ENCODE measurements at regions not wholly inside any gene's neighbourhood (a gene's known extent, or its start where the extent isn't known, plus 50 kb on each side); places are given as distances from the start of the nearest gene placed in this dataset.

DNA sequence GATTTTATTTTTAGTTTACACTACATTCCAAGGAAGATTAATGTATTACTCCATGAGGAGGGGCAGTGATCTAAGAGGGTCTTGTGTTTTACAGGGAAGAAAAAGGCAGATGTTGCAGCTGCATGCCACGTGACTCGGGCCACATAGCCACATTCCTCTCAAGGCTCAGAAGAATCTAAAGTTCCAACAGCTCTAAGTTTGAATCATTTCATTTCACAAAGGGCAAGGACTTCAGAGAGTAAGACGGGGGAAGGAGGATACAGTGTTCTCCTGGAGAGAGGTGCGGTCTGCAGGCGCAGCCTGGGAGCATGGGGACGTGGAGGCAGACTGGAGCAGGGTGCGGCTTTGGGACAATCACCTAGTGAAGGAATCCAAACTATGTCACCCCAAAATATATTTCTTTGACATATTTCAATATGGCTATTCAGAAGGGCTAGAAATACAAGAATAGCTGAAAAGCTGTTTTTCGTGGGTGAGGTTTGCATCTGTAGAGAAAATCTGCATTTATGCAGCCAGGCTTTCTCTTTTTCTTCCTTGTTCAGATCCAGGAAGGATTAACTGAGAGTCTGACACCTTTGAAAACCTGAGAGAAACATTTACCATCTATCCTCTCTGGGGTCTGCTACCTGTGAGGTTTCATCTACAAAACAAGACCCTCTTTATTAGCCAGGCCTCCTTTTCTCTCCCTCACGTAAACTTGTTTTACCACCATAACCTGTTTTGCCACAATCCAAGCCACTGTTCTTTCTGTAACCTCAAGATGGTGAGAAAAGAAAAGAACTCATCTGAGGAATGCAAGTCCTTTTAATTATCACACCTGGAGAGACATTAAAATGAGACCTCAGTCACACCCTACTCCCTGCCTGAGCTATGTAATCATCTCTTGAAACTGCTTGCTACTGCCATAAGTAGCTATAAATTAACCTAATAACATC lies 165.1 kb upstream of the NDUFV2 start:
- in situ Hi-C loops (cut with HindIII; ENCODE audit: low pct_unique_long_range_greater_than_20kb, low sequenced_read_pairs), result no loop called here
- DNase-seq (ENCODE audit: low read depth, low spot score), result no peak

DNA sequence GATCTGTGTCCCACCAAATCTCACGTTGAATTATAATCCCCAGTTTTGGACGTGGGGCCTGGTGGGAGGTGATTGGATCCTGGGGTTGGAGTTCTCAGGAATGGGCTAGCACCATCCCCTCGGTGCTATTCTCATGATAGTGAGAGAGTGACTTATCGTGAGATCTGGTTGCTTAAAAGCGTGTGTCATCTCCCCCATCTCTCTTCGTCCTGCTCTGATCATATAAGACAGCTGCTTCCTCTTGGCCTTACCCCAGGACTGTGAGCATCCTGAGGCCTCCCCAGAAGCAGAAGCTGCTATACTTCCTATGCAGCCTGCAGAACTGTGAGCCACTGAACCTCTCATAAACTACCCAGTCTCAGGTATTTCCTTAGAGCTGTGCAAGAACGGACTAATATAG lies 163.7 kb upstream of the NDUFV2 start:
- no peak for DNase-seq (ENCODE audit: low read depth, low spot score)
- in situ Hi-C loops (cut with HindIII; ENCODE audit: low pct_unique_long_range_greater_than_20kb, low sequenced_read_pairs), result no loop called here

DNA sequence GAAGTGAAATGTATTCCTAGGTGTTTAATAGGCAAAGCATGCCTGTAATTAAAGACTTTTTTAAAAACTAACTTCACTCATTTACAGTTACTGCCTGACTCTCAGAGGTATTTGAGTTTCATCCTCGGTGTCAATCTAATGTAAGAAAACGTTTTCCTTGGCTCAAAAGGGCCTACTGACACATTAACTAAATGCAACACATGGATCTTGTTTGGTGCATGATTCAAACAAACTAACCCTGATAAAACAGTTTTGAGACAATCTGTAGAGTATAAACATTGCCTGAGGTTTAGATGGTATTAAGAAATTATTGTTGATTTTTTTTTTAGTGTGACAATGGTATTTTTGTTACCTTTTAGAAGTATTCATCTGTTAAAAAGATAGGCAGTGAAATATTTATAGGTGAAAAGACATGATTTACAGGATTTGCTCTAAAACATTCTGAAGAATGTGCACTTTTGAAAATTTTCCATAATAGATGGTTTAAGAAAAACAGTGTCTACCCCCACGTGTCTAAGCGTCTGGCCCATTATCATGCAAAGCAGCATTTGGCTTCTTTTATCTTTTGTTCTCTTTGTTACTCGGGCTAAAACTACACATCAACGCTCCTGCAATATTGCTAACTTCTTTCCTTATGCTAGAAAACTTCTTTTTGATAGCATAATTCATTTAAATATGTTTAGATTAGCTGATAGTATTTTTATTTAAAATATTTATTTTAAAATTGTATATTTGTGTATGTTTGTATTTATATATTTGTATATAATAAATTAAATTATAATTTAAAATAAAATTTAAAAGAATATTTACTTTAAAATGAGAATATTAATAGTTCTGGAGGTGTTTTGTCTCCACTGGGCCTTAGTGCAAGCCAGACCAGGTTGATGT lies 160.2 kb upstream of the NDUFV2 start:
- in situ Hi-C loops (cut with HindIII; ENCODE audit: low pct_unique_long_range_greater_than_20kb, low sequenced_read_pairs), result no loop called here
- DNase-seq (ENCODE audit: low read depth, low spot score), result no peak

DNA sequence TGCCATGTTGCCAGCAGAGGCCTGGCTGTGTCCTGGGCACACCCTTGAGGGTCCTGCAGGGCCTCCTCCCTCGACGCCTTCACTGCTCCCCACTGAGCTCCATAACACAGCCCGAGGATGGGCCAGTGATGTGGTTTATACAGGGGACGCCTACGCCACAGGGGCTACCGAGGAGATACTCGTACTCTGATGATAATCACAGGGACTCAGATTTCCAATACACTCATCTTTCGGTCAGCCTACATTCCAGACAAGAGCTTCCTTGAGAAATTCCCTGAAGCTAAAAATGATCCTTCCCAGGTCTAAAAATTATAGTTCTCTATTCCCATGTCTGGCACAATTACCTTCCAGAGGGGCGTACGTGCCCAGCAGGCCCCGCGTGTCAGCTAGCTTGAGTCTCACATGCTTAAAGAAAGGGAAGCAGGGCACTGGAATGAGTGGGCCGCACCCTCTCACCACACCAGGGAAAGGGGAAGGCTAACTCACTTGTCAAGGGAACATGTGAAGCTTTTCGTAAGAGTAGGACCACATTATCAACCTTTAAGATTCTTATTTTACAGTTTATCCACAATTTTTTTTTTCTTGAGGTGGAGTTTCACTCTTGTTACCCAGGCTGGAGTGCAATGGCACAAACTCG lies 159.5 kb upstream of the NDUFV2 start:
- DNase-seq (ENCODE audit: low read depth, low spot score), result no peak

DNA sequence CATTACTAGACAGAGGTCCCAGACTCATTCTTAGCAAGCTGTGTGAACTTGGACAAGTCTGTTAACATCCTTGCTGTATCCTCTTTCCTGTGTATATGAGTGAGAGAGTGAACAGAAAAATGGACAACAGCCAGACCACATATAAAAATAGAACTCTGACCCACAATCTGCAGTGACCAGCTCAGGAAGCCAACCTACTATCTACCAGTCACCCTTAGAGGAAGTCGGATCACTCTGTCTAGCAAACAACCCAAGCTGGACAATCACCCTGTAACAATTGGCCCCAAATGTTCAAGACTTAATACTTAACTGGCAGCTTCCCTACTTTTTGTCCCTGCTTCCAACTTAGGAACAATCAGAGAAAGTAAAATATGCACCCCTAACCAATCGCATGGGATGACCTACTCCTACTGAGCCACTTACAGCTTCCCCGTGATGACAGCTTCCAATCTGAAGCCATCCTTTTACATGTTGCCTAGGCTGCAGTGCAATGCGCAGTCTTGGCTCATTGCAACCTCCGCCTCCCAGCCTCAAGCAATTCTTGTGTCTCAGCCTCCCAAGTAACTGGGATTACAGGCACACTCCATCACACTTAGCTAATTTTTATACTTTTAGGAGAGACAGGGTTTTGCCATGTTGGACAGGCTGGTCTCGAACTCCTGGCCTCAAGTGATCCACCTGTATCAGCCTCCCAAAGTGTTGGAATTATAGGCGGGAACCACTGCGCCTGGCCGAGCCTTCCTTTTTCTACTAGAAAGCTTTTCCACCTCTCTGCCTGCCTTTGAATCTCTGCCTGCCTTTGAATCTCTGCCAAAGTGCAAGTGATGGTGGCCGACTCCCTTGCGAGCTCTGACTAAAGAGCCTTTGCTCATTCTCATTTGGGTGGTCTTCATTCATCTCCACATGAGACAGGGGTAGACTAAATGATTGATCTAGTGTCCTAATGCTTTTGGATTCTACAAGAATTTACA lies 158.3 kb upstream of the NDUFV2 start:
- in situ Hi-C loops (cut with HindIII; ENCODE audit: low pct_unique_long_range_greater_than_20kb, low sequenced_read_pairs), result no loop called here
- DNase-seq (ENCODE audit: low read depth, low spot score), result no peak

More for the DNA sequence above, 159.5 kb upstream of the NDUFV2 start:
- in situ Hi-C loops (cut with HindIII; ENCODE audit: low pct_unique_long_range_greater_than_20kb, low sequenced_read_pairs), result no loop called here

DNA sequence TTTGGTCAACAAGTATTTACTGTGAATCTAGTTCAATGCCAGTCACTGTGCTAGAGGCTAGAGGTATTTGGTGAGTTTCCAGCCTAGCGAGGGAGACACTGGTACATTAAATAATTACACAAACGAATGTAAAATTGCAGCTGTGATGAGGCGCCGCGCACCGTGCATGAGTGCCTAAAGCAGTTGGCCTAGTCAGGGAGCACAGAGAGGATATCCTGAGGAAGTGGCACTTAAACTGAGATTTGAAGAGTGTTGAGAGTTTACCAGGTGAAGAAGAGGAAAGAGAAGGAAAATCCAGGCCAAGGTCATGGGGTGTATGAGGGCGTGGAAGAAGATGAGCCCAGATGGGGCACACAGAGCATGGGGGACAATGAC lies 157.6 kb upstream of the NDUFV2 start:
- DNase-seq (ENCODE audit: low read depth, low spot score), result no peak
- in situ Hi-C loops (cut with HindIII; ENCODE audit: low pct_unique_long_range_greater_than_20kb, low sequenced_read_pairs), result no loop called here

DNA sequence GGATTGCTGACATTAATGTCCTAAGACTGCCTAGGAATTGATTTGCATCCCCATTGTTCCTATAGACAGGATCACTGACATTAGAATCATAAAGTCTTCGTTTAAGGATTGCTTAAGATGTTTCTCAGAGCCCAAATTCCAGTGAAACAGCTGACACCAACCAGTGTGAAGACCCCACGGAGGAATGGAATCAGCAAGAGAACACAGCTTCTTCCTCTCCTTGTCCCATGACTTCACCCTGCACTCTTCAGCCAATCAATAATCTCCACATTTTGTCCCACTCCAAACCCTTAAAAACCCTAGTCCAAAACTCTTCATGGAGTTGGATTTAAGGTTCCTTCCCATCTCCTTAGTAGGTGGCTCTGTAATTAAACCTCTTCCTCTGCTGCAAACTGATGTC lies 157.0 kb upstream of the NDUFV2 start:
- in situ Hi-C loops (cut with HindIII; ENCODE audit: low pct_unique_long_range_greater_than_20kb, low sequenced_read_pairs), result no loop called here
- no peak for DNase-seq (ENCODE audit: low read depth, low spot score)

DNA sequence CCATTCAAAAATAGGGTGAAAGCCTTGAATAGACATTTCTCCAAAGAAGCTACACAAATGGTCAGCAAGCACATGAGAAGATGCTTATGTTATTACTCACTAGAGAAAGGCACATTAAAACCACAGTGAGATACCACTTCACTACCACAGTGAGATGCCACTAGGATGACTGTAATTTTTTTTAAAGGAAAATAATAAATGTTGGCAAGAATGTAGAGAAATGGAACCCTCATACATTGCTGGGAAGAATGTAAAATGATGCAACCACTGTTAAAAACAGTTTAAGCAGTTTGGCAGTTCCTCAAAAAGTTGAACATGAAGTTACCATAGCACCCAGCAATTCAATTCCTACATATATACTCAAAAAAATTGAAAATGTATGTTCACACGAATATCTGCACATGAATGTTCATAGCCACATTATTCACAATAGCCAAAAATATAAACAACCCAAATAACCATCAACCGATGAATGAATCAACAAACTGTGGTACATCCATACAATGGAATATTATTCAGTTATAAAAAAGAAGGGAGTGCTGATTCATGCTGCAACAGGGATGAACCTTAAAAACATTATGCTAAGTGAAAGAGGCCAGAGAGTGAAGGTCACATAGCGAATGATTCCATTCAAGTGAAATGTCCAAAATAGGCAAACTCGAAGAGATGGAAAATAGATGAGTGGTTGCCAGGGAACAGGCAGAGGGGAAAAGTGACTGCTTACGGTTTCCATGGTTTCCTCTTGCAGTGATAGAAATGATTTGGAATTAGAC lies 156.2 kb upstream of the NDUFV2 start:
- in situ Hi-C loops (cut with HindIII; ENCODE audit: low pct_unique_long_range_greater_than_20kb, low sequenced_read_pairs), result no loop called here

DNA sequence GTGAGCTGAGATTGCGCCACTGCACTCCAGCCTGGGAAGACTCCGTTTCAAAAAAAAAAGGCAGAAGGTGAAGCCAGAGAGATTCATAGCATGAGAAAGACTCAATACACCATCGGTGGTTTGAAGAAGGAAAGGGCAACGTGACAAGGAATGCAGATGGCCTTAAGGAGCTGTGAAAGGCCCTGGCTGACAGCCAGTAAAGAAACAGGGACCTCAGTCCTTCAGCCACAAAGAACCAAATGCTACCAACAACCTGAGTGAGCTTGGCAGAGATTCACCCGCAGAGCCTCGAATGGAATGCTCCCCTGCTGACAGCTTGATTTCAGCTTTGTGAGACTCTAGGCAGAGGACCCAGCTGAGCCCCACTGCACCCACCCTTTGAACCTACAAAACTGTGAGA lies 154.9 kb upstream of the NDUFV2 start:
- in situ Hi-C loops (cut with HindIII; ENCODE audit: low pct_unique_long_range_greater_than_20kb, low sequenced_read_pairs), result no loop called here
- DNase-seq (ENCODE audit: low read depth, low spot score), result no peak

More for the DNA sequence above, 156.2 kb upstream of the NDUFV2 start:
- DNase-seq (ENCODE audit: low read depth, low spot score), result peak; percentile 46

DNA sequence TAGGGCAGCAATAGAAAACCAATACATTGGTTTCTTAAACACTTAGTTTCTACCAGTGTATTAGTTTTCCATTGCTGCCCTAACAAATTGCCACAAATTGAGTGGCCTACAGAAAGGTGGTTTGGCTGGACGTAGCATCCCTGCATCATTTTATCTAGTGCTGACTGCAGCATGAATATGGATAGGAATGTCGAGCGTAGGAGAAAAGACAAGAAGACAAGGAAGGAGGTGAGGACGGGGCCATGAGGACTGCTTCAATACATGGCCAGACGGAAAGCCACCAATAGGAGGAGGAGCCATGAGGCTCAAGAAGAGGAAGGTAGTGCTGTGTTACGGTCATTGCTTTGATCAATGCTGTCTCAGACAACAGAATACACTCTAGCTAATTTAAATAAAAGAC lies 154.5 kb upstream of the NDUFV2 start:
- no peak for DNase-seq (ENCODE audit: low read depth, low spot score)

DNA sequence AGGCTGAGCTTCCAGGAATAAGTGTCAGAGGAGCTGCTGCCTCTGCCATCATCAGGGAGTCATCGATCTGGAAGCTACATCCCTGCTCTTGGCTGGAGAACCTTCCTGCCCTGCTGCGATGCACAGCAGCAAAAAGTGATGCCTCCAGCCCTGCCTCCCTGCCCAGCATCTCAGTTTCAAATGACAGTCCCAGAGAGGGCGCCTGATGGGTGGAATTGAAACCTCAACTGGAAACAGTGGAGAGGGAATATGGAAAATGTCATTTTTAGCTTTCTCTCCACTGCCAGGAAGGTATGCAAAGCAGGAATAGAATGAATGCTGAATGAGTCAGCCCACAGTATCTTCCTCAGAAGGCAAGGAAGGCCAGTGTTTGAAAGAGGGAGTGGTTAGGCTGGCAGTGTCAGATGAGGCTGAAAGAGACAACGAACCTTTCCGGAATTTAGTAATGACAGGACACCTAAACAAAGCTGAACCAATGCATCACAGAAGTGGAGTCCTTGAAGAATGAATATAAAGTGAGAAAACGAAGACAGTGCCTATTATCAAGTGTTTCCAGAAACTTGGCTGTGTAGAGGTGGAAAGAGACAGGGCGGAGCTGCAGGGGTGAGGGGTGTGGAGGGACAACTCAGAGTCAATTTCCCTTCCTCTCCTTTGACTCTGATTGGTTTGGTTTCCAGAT lies 153.9 kb upstream of the NDUFV2 start:
- peak; percentile 3 for DNase-seq (ENCODE audit: low read depth, low spot score)
- in situ Hi-C loops (cut with HindIII; ENCODE audit: low pct_unique_long_range_greater_than_20kb, low sequenced_read_pairs), result no loop called here

More for the DNA sequence above, 154.5 kb upstream of the NDUFV2 start:
- in situ Hi-C loops (cut with HindIII; ENCODE audit: low pct_unique_long_range_greater_than_20kb, low sequenced_read_pairs), result no loop called here

DNA sequence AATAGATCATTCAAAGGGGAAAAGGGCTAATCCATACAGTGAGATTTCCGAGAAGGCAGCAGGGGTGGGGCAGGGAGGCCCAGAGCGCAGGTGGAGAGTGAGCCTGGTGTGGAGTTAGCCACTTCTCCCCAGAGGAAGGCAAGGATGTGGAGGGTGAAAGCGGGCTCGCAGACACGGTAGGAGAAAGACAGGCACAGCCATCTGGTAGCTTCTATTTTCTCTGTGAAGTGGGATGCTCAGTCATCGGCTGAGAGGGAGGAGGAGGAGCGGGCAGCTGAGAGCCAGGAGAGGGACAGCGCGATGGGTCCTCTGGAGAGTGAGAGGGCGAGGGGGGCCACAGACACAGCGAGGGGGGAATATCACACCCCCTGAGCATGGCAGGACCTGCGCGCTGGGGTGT lies 153.3 kb upstream of the NDUFV2 start:
- in situ Hi-C loops (cut with HindIII; ENCODE audit: low pct_unique_long_range_greater_than_20kb, low sequenced_read_pairs), result no loop called here
- DNase-seq (ENCODE audit: low read depth, low spot score), result no peak

DNA sequence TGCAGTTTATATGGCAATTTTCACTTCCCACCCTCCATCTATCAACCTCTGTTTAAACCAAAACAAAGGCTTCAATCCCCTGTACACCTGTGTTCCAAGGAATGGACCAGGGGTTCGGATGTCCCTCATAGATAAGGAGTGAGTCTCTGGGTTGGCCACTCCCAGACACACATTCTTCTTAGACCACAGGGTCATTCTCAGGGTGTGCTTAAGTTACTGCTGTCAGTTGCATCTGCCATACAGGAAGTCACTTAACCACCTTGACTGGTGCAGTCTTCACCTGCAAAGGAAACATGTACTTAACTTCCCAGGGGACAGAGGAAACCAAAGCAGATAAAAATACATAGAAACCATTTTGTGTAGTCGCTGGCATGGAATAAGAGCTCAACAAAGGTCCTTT lies 151.0 kb upstream of the NDUFV2 start:
- in situ Hi-C loops (cut with HindIII; ENCODE audit: low pct_unique_long_range_greater_than_20kb, low sequenced_read_pairs), result no loop called here
- no peak for DNase-seq (ENCODE audit: low read depth, low spot score)

DNA sequence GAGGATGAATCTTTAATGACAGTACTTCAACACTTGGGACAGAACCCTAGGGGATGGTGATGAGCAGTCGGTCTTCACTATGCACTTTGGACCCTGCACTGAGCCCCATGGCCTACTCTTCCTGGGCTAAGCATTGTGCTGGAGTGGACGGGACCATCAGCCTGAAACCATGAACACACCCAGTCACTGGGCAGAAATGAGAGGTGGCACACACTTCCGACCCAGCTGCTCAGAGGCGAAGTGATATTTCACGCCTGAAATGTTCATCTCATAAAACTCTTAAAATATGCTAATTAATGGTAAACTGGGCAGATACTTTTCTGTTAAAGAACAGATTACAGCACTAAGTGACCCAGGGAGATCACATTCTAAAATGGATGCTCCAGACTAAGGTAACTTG lies 150.3 kb upstream of the NDUFV2 start:
- in situ Hi-C loops (cut with HindIII; ENCODE audit: low pct_unique_long_range_greater_than_20kb, low sequenced_read_pairs), result no loop called here

DNA sequence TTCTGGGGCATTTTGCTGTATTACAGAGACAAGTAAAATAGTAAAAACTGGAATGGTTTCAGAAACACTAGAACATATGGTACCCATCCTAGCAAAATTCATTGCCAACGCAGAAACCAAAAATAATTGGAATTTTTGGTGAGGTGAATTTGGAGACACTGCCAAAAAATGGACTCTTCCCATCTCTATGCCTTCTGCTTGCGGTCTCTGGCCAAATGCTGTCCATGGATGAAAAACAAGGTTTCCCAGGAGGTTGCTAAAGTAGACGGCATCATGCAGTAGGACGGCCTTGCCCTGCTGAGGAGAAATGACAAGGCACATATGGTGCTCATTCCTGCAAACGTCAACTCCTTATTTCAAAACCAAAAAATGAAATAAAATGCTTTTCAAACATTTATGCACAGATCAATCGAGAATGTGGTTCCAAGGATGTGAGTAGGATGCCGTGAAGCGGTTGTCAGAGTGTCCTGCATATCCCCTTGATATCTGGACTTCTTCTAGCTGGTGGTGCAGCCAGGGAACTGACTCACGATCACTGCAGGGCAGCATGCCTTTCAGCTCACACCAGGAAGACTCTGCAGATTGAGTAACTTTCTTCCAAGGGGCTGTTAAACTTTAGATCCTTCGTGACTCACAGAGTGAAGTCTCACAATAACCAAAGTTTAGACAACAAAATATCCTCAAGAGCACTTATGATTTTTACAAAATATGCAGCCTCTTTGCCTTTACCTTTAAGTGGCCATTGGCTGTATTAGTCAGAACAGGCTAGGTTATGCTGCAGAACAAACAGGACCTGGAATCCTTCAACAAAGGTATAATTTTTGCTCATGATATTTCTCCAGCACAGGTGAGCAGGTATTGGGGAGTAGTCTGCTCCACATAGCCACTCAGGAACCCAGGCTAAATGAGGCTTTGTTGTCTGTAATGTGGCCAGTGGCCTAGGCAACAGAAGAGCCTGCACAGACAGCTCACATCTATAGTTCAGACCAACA lies 149.4 kb upstream of the NDUFV2 start:
- in situ Hi-C loops (cut with HindIII; ENCODE audit: low pct_unique_long_range_greater_than_20kb, low sequenced_read_pairs), result no loop called here
- no peak for DNase-seq (ENCODE audit: low read depth, low spot score)

More for the DNA sequence above, 150.3 kb upstream of the NDUFV2 start:
- DNase-seq (ENCODE audit: low read depth, low spot score), result no peak
